ENCODE measurements at regions not wholly inside any gene's neighbourhood (a gene's known extent, or its start where the extent isn't known, plus 50 kb on each side); places are given as distances from the start of the nearest gene placed in this dataset.
"Not testable (repeated sequence)": the region's sequence is repeated elsewhere in the genome, so short reads cannot be mapped to it uniquely, and the experiment has no call there.

GRCh38 chr4:153929675-153930074 is 140.8 kb upstream of the SFRP2 start:
- DNase-seq, result no peak

- no peak for DNase-seq
These were observed 138.6 kb upstream of the SFRP2 start for GRCh38 chr4:153927451-153927850.

- DNase-seq, result no peak
These were observed 133.3 kb upstream of the SFRP2 start for GRCh38 chr4:153922148-153922547.

GRCh38 chr4:153919667-153920066 is 130.8 kb upstream of the SFRP2 start:
- DNase-seq, result no peak

- DNase-seq, result no peak
These were observed 127.4 kb upstream of the SFRP2 start for GRCh38 chr4:153916273-153916755.

GRCh38 chr4:153912301-153912700 is 123.4 kb upstream of the SFRP2 start:
- DNase-seq, result no peak

- no peak for DNase-seq
These were observed 120.8 kb upstream of the SFRP2 start for GRCh38 chr4:153909672-153910071.

GRCh38 chr4:153906231-153906630 is 117.3 kb upstream of the SFRP2 start:
- DNase-seq, result no peak

GRCh38 chr4:153905231-153905630 is 116.3 kb upstream of the SFRP2 start:
- DNase-seq, result no peak

GRCh38 chr4:153904011-153904410 is 115.1 kb upstream of the SFRP2 start:
- DNase-seq, result no peak

- no peak for DNase-seq
These were observed 112.3 kb upstream of the SFRP2 start for GRCh38 chr4:153901220-153901619.

- DNase-seq, result no peak
These were observed 111.5 kb upstream of the SFRP2 start for GRCh38 chr4:153900426-153900825.

GRCh38 chr4:153890761-153891160 is 101.9 kb upstream of the SFRP2 start:
- DNase-seq, result no peak

- DNase-seq, result no peak
These were observed 98.3 kb upstream of the SFRP2 start for GRCh38 chr4:153887217-153887616.

GRCh38 chr4:153884325-153884724 is 95.4 kb upstream of the SFRP2 start:
- no peak for DNase-seq

- no peak for DNase-seq
These were observed 92.1 kb upstream of the SFRP2 start for GRCh38 chr4:153880983-153881382.

- DNase-seq, result no peak
These were observed 89.0 kb upstream of the SFRP2 start for GRCh38 chr4:153877898-153878297.

- DNase-seq, result no peak
These were observed 84.9 kb upstream of the SFRP2 start for GRCh38 chr4:153873741-153874140.

- DNase-seq, result not testable (repeated sequence)
These were observed 77.9 kb upstream of the SFRP2 start for GRCh38 chr4:153866766-153867165.

- no peak for DNase-seq
These were observed 63.6 kb upstream of the SFRP2 start for GRCh38 chr4:153852501-153852900.

- no peak for DNase-seq
These were observed 61.8 kb upstream of the SFRP2 start for GRCh38 chr4:153850533-153851280.

- DNase-seq, result no peak
These were observed 55.3 kb upstream of the SFRP2 start for GRCh38 chr4:153844144-153844543.
